ENCODE measurements at regions not wholly inside any gene's neighbourhood (a gene's known extent, or its start where the extent isn't known, plus 50 kb on each side); places are given as distances from the start of the nearest gene placed in this dataset.

DNA sequence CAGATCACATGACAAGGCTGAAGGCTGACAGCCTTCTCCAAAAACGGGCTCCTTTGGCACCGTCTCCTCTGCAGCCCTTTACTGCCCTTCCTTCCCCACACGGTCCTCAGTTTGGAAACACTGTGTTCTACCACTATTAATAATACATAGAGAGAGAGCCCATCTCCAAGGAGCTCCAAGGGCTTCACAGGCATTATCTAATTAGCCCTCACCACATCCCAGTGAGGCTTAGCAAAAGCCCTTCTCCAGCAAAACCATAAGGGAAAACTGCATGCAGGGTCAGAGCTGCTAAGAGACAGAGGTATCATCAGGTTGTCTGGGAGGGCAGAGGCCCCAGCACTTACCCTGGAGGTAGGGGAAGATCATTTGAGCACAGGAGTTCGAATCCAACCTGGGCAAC lies 169.3 kb upstream of the JARID2 start:
- TF ChIP-seq, protein P1, sequence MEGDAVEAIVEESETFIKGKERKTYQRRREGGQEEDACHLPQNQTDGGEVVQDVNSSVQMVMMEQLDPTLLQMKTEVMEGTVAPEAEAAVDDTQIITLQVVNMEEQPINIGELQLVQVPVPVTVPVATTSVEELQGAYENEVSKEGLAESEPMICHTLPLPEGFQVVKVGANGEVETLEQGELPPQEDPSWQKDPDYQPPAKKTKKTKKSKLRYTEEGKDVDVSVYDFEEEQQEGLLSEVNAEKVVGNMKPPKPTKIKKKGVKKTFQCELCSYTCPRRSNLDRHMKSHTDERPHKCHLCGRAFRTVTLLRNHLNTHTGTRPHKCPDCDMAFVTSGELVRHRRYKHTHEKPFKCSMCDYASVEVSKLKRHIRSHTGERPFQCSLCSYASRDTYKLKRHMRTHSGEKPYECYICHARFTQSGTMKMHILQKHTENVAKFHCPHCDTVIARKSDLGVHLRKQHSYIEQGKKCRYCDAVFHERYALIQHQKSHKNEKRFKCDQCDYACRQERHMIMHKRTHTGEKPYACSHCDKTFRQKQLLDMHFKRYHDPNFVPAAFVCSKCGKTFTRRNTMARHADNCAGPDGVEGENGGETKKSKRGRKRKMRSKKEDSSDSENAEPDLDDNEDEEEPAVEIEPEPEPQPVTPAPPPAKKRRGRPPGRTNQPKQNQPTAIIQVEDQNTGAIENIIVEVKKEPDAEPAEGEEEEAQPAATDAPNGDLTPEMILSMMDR (IDR thresholded peaks at IDR 0.05; ENCODE audit: insufficient read depth, low read length, severe bottlenecking), result no peak
- no peaks in the 10 kb centered on the region for H3K27me3 ChIP-seq (ENCODE audit: control insufficient read depth, insufficient read depth, low read length)
- no peaks in the 10 kb centered on the region for H3K36me3 ChIP-seq (ENCODE audit: control insufficient read depth, insufficient read depth, low read length)
- no peak for DNase-seq (ENCODE audit: low read depth)
- no peak for FAIRE-seq
- H3K4me3 ChIP-seq (ENCODE audit: low read depth, low read length), result no peak overlapping the region

DNA sequence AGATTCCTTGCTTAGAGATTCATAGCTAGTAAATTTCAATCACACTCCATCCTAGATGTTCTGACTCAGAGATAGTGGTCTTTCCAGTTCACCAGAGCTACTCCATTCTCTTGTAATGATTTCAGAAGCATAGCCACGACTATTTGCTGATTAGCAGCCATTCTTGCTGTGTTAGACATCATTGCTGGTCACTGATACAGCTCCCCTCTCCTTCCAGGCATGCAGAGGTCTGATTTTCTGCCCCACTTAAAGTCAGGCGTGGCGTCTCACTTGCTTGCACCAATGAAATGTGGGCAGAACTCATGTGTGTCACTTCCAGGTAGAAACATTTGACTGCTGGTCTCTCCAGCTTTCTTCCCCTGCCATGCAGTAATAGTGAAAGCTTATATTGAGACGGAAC lies 168.9 kb upstream of the JARID2 start:
- Histone ChIP-seq H3K4me3 (ENCODE audit: low read depth, low read length) (no peak overlapping the region), H3K36me3 (ENCODE audit: control insufficient read depth, insufficient read depth, low read length) (no peaks in the 10 kb centered on the region), H3K27me3 (ENCODE audit: control insufficient read depth, insufficient read depth, low read length) (no peaks in the 10 kb centered on the region)
- DNase-seq (ENCODE audit: low read depth) (peak; percentile 68), FAIRE-seq (no peak)
- TF ChIP-seq, protein P1 (IDR thresholded peaks at IDR 0.05; ENCODE audit: insufficient read depth, low read length, severe bottlenecking), result no peak

DNA sequence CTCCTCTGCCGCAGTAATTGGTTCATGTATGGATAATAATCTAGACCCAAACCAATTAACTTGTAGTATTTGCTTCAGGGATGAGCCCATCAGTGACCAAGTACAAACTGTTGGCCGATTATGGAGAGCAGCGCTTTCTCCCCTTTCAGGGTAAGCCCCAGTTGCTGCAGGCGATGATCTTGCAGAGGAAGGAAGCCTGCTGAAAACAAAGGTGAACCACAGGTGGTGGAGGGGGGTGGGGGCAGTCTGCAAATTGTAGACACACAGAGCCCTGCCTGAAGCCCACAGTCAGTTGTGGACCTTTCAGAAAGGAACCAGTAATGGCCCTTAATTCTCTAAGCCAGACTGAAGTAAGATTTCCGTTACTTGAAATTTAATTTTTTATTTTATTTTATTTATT lies 167.9 kb upstream of the JARID2 start:
- TF ChIP-seq, protein P1 (IDR thresholded peaks at IDR 0.05; ENCODE audit: insufficient read depth, low read length, severe bottlenecking), result no peak
- H3K27me3 ChIP-seq (ENCODE audit: control insufficient read depth, insufficient read depth, low read length), result no peaks in the 10 kb centered on the region
- DNase-seq (ENCODE audit: low read depth) (no peak), FAIRE-seq (no peak)
- H3K36me3 ChIP-seq (ENCODE audit: control insufficient read depth, insufficient read depth, low read length), result no peaks in the 10 kb centered on the region
- H3K4me3 ChIP-seq (ENCODE audit: low read depth, low read length), result no peak overlapping the region

DNA sequence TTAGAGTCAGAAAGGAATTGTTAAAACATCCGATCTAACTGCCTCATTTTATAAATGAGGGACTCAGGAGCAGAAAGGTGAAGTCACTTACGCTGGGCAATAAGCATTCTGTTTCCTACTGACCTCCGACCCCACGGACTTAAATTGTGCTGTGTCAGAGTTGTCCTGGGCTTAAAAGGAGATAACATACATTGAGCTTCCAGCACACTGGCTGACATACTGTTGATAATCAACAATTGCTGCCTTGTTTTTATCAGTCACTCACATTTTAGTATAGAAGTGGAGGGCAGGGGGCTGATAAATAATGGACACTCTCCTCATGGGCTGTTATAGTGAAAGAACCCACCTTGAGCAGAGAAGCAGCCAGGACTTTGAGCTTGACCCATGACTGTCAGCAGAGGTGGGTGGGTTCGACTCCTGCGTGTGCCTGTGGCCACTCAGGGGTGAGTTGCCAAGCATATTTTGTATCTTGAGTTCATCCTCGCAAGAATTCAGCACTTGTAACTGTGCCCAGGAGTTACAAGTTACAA lies 166.5 kb upstream of the JARID2 start:
- no peak overlapping the region for H3K4me3 ChIP-seq (ENCODE audit: low read depth, low read length)
- DNase-seq (ENCODE audit: low read depth), result no peak
- TF ChIP-seq, protein P1 (IDR thresholded peaks at IDR 0.05; ENCODE audit: insufficient read depth, low read length, severe bottlenecking), result no peak
- H3K36me3 ChIP-seq (ENCODE audit: control insufficient read depth, insufficient read depth, low read length), result no peaks in the 10 kb centered on the region
- no peaks in the 10 kb centered on the region for H3K27me3 ChIP-seq (ENCODE audit: control insufficient read depth, insufficient read depth, low read length)
- no peak for FAIRE-seq

DNA sequence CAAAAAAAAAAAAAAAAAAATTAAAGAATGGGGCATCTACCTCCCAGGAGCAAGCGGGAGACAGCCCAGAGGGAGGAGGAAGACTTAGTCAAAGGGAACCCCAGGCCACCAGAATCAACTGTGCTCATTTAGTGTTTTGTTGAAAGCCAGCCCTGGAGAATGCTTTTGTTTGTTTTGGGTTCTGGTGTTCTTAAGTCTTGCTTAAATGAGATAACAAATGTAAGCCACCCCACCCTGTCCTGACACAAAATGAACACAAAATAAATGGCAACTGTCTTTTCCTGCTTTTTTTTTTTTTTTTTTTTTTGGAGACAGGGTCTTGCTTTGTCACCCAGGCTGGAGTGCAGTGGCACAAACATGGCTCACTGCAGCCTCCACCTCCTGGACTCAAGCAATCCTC lies 165.0 kb upstream of the JARID2 start:
- Histone ChIP-seq H3K36me3 (ENCODE audit: control insufficient read depth, insufficient read depth, low read length) (no peaks in the 10 kb centered on the region), H3K27me3 (ENCODE audit: control insufficient read depth, insufficient read depth, low read length) (no peaks in the 10 kb centered on the region), H3K4me3 (ENCODE audit: low read depth, low read length) (no peak overlapping the region)
- TF ChIP-seq, protein P1 (IDR thresholded peaks at IDR 0.05; ENCODE audit: insufficient read depth, low read length, severe bottlenecking), result no peak
- FAIRE-seq, result no peak
- DNase-seq (ENCODE audit: low read depth), result no peak

DNA sequence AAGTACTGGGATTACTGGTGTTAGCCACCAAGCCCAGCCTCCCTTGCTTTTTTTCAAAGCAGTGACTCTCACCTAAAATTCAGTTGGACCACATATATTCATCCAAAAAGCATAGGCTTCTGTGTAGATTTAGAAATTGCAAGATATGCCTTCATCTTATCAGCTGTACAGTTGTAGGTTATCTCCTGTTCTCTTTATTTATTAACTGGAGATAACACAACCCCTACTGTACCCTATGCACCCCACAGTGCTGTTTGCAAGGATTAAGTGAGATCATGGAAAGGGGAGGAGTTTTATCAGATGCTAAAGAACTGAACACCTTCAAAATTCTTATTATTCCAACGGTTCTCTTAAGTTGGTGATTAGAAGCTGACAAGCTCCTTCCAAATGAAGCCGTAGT lies 164.4 kb upstream of the JARID2 start:
- DNase-seq (ENCODE audit: low read depth) (no peak), FAIRE-seq (no peak)
- no peaks in the 10 kb centered on the region for H3K27me3 ChIP-seq (ENCODE audit: control insufficient read depth, insufficient read depth, low read length)
- H3K36me3 ChIP-seq (ENCODE audit: control insufficient read depth, insufficient read depth, low read length), result no peaks in the 10 kb centered on the region
- H3K4me3 ChIP-seq (ENCODE audit: low read depth, low read length), result no peak overlapping the region
- TF ChIP-seq, protein P1 (IDR thresholded peaks at IDR 0.05; ENCODE audit: insufficient read depth, low read length, severe bottlenecking), result no peak
